NCI-H2196 (cell line): ENCODE measurements at regions not wholly inside any gene's neighbourhood (a gene's known extent, or its start where the extent isn't known, plus 50 kb on each side); places are given as distances from the start of the nearest gene placed in this dataset.

Experiments
- DNase-seq: peaks from one replicate; lab custom pipeline; 2025; ENCODE audit not compliant: unreplicated experiment; lab: John Stamatoyannopoulos, UW

- no peak for DNase-seq
These were observed 57.4 kb upstream of the LGALSL start for GRCh38 chr2:64396551-64396950.

GRCh38 chr2:64398516-64399129 lies 55.3 kb upstream of the LGALSL start:
- DNase-seq = no peak

GRCh38 chr2:64399521-64399920 lies 54.4 kb upstream of the LGALSL start:
- no peak for DNase-seq

- no peak for DNase-seq
These were observed 53.7 kb upstream of the LGALSL start for GRCh38 chr2:64400105-64400728.

GRCh38 chr2:64400733-64401528 lies 53.0 kb upstream of the LGALSL start:
- peak; percentile 36 for DNase-seq

GRCh38 chr2:64401529-64401880 lies 52.5 kb upstream of the LGALSL start:
- DNase-seq = peak; percentile 26

- no peak for DNase-seq
These were observed 51.1 kb upstream of the LGALSL start for GRCh38 chr2:64402876-64403275.

- no peak for DNase-seq
These were observed 50.5 kb upstream of the LGALSL start for GRCh38 chr2:64403426-64403825.

GRCh38 chr2:64404002-64404731 lies 49.8 kb upstream of the LGALSL start:
- peak; percentile 79 for DNase-seq
